NT2/D1 (cell line): ENCODE measurements at regions not wholly inside any gene's neighbourhood (a gene's known extent, or its start where the extent isn't known, plus 50 kb on each side); places are given as distances from the start of the nearest gene placed in this dataset.

Experiments used
- SUZ12 ChIP-seq: IDR thresholded peaks from 2 replicates; pipeline ENCODE4 v1.6.1; 2011; ENCODE audit not compliant: insufficient read length, insufficient read depth; ENCODE audit errors: extremely low read depth
- YY1 ChIP-seq: IDR thresholded peaks from 2 replicates; pipeline ENCODE4 v1.6.1; 2011; ENCODE audit not compliant: insufficient read length, insufficient read depth
- ZNF274 ChIP-seq: IDR thresholded peaks from 2 replicates; pipeline ENCODE4 v1.6.1; 2011; ENCODE audit warnings: mild to moderate bottlenecking, low read depth, low read length

GRCh38 chr5:25646421-25647341 is 1001.9 kb upstream of the CDH10 start:
- no peak for TF ChIP-seq YY1
- TF ChIP-seq ZNF274: no peak
- no peak for TF ChIP-seq SUZ12
